GM04504 (cell line): ENCODE measurements at regions not wholly inside any gene's neighbourhood (a gene's known extent, or its start where the extent isn't known, plus 50 kb on each side); places are given as distances from the start of the nearest gene placed in this dataset.
"Not testable (repeated sequence)": the region's sequence is repeated elsewhere in the genome, so short reads cannot be mapped to it uniquely, and the experiment has no call there.

Experiments
- DNase-seq: peaks from one replicate; pipeline ENCODE4 v3.0.0-alpha.2; 2012; ENCODE audit warnings: low read depth

DNA sequence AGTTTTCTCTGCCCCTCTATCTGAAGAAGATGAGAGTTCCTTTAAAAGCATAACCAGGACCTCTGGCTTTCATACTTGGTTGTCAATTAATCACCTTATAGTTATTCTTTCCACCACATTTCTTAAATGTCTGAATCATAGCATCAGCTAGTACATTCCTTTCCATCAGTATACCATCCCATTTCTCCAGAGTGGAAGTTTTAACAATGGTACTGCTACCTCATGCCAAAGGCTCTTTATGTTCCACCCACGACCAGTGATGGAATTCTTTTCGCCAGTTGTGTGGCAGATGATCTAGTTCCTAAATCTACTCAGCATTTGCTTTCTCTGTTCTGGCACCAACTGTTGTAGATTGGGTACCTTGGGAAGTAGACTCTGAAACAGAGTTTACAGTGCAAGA lies 379.8 kb downstream of the ZNF674 start:
- DNase-seq: peak; percentile 12

DNA sequence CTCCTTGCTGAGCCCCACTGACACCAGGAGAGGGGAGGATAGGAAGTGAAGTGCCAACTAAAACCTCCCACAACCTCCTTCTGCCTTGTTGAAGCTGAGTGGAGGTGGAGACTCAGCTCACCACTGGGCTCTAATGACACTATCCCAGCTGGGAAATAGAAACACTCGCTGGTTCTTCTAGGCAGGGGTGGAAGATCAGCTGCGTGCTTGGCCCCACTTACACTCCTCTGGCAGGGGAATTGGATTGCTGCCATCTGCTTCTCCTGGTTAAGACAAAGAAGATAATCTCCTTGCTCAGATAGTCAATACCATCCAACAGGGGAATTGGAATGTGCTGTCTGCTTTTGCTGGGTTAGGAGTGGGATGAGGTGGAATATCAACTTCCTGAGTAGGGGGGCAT lies 392.5 kb downstream of the ZNF674 start:
- no peak for DNase-seq

DNA sequence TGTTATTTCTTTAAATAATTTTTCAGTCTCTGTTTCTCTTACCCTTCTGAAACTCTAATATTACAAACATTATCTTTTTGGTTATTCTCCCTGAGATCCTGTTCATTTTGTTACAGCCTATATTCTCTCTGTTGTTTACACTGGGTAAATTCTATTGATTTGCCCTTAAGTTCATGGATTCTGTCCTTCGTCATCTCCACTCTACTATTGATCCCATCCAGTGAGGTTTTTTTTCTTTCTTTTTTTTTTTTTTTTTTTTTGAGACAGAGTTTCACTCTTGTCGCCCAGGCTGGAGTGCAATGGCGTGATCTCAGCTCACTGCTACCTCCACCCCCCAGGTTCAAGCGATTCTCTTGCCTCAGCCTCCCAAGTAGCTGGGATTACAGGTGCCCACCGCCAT lies 393.9 kb downstream of the ZNF674 start:
- not testable (repeated sequence) for DNase-seq

DNA sequence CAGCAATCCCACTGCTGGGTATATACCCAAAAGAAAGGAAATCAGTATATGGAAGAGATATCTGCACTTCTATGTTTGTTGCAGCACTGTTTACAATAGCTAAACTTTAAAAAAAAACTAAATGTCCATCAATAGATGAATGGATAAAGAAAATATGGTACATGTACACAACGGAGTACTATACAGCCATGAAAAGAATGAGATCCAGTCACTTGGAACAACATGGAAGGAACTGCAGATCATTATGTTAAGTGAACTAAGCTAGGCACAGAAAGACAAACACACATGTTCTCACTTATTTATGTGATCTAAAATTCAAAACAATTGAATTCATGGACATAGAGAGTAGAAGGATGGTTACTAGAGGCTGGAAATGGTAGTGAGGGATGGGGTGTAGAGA lies 400.7 kb downstream of the ZNF674 start:
- DNase-seq: no peak

DNA sequence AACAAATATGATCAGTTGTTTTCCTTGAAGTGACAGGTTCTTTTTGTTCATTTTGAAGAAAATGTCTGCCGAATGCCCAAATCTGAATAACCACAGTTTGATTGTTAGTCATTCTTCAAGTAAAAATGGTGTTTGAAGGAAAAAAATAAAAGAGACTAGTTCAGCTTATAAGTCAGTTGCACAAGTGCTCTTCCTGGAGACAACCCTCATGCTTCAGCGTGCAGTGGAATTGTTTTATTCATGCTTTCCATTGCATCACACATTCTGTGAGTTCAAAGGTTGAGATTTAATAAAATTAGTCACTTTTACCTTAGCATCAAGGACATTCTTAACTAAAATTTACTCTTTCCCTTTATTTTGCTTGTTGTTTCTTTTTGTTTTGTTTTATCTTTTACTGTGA lies 404.9 kb downstream of the ZNF674 start:
- DNase-seq: no peak

DNA sequence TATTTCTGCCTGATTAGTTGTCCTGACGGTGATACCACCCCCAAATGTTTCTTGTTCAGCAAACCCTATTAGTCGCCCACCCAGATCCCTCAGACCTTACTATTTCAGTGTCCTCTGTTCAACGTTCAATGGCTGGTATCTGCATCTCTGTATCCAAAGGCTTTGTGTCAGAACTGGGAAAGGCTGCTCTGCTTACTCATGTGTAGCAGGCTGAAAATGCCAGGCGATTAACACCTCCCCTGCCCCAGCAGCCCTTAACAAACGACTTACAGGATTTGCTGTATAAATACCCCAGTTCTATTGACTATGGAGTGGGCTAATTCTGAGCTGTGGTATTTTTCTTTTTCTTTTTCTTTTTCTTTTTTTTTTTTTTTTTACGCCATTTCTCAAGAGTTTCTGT lies 415.0 kb downstream of the ZNF674 start:
- DNase-seq: no peak

DNA sequence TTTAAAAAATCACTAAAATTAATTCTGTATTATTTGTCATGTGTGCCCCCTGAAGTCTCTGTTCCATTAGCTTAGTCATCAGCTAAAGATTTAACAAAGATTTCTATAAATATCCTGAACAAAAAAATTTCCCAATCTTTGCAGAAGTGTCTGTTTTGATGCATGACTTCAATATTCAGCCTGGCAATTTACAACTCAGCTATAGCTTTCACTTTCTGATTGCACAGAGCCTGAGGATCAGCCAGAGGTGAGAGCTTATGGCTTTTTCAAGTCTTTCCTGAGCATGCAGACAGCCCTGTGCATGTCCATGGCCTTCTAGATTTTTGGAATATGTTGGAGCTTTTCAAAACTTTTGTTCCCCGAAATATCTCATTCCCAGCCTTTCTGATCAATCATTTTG lies 420.1 kb downstream of the ZNF674 start:
- no peak for DNase-seq

DNA sequence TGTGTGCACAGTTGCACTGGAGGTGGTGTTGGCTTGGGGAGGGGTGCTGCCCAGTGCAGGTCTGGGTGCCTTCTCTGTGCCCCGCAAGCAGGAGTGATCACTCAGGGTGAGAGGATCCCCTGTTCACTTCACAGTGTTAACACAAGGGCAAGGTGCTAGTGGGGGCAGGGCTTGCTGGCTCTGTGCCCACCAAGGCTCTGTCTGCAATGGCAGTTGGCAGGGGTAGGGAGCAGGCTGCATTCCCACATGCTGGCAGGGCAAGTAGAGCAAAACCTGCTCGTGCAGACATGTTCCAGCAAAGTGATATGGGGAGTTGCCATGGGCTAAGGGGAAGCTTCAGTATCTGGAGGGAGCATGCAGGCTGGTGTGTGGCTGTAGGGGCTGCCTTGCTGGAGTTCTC lies 428.0 kb downstream of the ZNF674 start:
- DNase-seq: no peak

DNA sequence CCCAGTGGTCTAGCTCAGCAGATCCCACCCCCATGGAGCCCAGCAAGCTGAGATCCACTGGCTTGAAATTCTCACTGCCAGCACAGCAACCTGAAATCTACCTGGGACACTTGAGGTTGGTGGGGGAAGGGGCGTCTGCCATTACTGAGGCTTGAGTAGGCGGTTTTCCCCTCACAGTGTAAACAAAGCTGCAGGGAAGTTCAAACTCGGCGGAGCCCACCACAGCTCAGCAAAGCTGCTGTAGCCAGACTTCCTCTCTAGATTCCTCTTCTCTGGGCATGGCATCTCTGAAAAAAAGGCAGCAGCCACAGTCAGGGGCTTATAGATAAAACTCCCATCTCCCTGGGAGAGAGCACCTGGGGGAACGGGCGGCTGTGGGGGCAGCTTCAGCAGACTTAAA lies 457.9 kb downstream of the ZNF674 start:
- DNase-seq: not testable (repeated sequence)

DNA sequence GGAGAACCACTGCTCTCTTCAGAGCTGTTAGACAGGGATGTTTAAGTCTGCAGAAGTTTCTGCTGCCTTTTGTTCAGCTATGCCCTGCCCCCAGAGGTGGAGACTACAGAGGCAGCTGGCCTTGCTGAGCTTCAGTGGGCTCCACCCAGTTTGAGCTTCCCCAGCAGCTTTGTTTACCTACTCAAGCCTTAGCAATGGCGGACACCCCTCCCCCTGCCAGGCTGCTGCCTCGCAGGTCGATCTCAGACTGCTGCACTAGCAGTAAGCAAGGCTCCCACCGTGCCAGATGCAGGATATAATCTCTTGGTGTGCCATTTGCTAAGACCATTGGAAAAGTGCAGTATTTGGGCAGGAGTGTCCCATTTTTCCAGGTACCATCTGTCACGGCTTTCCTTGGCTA lies 465.1 kb downstream of the ZNF674 start:
- not testable (repeated sequence) for DNase-seq

DNA sequence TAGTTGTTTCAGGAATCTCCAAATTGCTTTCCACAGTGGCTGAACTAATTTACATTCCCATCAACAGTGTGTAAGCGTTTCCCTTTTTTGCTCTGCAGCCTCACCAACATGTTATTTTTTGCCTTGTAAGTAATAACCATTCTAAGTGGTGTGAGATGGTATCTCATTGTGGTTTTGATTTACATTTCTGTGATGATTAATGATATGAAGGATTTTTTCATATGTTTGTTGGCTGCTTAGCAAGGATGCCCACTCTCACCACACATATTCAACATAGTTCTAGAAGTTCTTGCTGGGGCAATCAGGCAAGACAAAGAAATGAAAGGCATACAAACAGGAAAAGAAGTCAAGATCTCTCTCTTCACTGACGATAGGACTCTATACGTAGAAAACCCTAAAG lies 472.4 kb downstream of the ZNF674 start:
- no peak for DNase-seq

DNA sequence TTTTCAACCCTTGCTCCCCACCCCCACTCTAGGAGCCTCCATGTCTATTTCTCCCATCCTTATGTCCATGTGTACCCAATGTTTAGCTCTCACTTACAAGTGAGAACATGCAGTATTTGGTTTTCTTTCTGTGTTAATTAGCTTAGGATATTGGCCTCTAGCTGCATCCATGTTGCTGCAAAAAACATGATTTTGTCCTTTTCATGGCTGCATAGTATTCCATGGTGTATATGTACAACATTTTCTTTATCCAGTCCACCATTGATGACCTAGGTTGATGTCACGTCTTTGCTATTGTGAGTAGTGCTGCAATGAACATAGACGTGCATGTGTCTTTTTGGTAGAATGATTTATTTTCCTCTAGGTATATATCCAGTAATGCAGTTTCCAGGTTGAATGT lies 472.8 kb downstream of the ZNF674 start:
- DNase-seq: no peak

DNA sequence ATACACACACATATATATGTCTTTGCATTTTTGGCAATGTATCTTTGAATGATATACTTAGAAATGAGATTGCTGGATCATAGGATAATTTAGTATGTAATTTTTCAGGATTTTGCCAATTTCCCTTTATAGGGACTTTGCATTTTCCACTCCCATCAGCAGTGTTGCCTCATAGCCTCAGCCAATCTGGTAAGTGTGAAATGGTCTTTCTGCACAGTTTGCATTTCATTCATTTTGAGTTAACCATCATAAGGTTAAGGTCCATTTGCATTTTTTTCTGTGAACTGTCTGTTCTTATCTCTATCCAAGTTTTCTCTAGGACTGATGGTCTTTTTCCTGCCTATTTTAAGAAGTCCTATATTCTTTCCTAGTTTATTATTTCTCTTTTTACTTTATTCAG lies 474.8 kb downstream of the ZNF674 start:
- DNase-seq: no peak

DNA sequence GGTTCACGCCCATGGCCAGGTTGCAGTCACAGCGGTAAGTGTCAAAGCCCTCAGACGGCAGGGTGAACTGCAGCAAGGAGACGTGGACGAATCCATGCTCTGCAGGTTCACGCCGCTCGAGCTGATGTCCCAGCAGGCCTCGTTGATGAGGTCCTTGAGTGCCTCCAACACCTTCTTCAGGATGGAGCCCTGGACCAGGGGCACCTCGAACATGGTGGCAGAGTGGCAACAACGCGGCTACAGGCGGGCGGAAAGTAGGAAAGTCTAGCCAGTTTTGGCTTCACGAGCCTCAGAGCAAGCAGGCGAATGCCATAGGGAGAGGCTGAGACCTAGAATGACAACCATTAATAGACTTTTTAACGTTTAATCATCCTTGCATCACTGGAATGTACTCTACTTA lies 485.9 kb downstream of the ZNF674 start:
- DNase-seq: no peak

DNA sequence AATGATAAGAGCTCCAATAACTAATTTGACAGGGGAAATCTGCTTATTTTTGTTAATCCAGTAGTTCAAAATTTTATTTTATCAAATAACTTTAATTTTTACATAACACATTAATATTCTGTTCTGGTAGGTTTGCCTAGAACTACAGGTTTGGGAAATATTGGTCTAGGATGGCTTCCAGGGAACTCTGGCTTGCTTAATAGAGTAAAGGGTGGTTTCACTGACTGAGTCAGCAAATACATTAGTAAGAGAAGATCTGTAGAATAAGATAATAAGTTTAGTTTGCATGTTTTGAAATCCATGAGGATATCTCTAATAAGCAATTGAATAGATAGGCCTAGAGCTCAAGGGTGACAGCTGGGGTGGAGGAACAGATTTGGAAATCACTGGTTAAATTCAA lies 500.7 kb downstream of the ZNF674 start:
- no peak for DNase-seq

DNA sequence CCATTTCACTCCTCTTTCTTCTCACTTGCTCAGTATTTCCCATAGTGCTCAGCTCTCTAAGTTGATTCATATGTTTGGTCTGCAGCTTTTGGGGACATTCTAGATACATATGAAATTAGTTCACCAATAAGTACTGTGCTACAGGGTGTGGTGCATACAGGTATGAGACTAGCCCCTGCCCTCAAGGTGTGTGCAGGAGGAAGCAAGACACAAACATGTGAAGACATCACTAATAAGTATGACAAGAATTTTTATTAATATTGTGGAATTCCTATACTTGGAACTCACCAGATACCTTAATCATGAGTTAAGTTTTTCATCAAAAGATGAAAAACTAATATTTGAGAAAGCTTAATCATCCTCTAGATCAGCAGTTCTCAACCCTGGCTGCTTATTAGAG lies 505.2 kb downstream of the ZNF674 start:
- DNase-seq: no peak

DNA sequence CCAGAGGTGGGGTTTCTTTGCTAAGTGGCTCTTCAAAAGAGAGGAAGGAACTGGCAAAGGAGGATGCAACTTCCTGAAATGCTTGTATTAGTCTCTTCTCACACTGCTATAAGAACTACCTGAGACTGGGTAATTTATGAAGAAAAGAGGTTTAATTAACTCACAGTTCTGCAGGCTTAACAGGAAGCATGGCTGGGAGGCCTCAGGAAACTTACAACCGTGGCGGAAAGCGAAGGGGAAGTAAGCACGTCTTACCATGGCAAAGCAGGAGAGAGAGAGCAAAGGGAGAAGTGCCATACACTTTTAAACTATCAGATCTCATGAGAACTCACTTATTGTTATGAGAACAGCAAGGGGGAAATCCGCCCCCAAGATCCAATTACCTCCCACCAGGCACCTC lies 505.7 kb downstream of the ZNF674 start:
- DNase-seq: no peak

DNA sequence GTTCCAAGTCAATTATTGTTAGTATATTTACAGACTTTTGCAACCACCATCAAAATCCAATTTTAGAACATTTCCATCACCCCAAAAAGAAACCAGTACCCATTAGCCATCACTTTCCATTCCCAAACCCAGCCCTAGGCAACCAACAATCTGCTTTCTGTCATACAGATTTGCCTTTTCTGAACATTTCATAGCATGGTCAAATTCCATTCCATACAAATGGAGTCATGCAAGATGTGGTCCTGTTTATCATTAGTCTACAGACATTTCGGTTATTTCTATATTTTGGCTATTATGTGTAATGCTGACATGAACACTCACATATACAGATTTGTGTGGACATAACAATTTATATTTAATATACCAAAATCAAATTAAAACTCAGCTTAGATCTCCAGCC lies 508.7 kb downstream of the ZNF674 start:
- no peak for DNase-seq

DNA sequence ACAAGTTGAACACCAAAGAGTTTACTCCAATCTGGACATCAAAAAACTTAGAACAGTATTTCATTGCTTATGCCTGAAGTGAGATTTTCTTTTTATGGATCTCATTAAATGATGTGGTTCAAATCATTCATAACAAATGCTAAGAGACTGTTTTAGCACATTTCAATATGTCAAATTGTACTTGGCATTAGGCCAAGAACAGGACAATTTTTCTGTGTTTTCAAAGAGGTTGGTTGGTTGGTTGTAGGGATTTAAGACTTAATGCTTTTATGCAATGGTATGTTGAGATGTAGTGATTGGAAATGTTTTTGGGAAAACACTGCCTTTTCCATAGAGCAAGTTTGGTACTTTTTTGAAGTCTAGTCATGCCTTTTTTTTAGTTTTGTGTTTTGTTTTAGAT lies 510.4 kb downstream of the ZNF674 start:
- no peak for DNase-seq

DNA sequence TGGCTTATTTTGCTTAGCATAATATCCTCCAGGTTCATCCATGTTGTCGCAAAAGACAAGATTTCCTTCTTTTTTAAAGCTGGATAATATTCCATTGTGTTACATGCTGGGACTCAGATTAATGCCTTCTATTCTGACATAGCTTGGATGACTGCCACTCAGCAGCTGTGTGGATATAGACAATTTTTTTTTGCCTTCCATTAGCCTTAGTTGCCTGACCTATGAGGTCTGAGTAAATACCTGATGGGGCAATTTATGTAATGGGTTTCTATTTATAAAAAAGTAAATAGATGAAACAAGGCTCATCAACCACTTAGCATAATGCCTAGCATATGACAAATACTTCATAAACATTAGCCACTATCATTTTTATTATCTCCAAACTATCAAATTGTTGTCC lies 515.4 kb downstream of the ZNF674 start:
- DNase-seq: no peak

DNA sequence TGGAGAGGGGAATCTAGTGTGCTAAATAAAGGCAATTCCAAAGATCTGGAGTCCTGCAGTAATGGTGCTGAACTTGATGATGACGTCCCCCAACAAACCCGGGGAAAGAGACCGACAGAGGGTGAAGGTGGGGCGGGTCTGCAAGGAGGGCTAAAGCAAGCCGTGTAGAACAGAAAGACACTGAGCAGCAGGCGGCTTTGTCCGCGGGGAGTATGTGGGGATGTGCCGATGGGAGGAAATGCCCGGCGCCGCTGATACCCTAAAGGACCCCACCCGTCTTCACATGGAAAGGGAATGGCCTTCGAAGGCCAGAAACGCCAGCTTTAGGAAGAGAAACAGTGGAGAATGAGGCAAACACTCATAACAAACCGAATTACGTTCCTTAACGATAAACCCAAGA lies 528.9 kb downstream of the ZNF674 start:
- DNase-seq: no peak

DNA sequence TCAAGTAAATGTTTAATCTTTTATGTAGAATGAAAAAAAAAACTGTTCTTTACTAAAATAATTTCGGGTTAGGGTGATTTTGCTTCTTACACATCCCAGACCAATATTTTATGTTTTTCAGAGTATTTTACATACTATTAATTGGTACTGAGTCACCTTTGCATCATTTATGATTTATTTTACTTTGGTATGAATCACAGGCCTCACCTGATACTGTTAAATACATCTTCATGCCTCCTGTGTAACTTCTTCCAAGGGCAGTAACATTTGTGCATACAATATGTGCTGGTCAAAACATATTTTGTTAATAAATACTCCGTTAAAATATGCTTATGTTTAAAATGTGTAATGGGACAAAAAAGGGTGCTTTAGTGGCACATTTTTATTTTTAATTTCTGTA lies 529.6 kb downstream of the ZNF674 start:
- no peak for DNase-seq

DNA sequence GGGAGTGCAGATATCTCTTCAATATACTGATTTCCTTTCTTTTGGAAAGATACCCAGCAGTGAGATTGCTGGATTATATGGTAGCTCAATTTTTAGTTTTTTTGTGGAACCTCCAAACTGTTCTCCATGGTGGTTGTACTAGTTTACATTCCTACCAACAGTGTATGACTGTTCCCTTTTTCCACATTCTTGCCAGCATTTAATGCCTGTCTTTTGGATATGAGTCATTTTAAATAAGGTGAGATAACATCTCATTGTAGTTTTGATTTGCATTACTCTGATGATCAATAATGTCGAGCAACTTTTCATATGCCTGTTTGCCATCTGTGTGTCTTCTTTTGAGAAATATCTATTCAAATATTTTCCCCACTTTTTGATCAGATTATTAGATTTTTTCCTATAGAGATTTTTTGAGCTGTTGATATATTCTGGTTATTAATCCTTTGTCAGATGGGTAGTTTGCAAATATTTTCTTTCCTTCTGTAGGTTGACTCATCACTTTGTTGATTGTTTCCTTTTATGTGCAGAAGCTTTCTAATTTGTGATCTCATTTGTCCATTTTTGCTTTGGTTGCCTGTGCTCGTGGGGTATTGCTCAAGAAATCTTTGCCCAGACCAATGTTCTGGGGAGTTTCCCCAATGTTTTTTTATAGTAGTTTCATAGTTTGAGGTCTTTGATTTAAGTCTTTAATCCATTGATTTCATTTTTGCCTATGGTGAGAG lies 552.7 kb downstream of the ZNF674 start:
- DNase-seq: no peak

DNA sequence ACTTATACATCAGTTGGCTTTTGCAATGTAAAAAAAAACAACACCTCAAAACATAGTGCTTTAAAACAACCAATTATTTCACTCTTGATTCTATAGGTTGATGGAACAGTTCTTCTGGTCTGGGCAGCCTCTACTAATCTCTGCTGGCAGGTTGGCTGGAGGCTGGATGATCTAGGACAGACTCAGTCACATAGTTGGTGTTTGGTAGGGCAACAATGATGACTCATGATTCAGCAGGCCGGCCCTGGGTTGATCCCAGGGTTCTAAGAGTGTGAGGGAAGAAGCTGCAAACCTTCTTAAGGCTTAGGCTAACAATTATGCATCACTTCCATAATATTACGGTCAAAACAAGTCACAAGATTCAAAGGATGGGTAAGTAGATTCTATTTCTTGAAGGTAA lies 558.2 kb downstream of the ZNF674 start:
- DNase-seq: no peak

DNA sequence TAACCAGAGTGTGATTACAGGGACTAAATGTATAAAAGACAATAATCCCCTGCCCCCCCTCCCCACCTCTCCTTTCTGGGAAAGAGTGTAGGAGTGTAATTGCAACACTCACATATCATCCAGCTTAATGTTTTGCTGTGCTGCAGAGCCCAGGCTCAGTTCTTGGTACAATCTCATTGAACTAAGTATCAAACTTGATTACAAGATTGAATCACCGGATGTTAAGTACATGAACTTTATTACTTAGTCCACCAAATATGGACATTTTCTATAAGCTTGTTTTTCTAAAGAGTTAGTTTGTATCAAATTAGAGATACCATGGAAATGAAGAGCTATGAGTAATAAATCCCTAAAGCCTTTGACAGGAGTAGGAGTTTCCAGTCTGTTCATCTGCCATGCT lies 559.1 kb downstream of the ZNF674 start:
- DNase-seq: no peak
